ENCODE measurements at regions not wholly inside any gene's neighbourhood (a gene's known extent, or its start where the extent isn't known, plus 50 kb on each side); places are given as distances from the start of the nearest gene placed in this dataset.
"Not testable (repeated sequence)": the region's sequence is repeated elsewhere in the genome, so short reads cannot be mapped to it uniquely, and the experiment has no call there.

DNA sequence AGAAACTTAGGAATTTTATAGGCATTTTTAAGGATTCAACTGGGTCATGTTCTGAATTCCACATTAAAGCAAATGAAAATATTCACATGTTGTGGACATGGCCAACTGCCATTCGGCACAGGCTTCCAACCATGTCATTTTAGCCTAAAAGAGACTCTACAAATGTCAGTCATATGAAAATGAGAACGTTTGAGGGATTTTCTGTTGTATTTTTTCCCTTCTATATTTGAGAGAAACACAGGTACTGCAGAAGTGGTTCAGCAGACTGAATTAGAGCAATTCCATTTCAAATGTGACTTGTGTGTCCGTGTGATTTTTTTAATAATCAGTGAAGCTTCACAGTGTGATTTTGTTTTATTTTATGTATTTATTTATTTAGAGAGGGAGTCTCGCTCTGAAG lies 124.3 kb downstream of the TP53TG3F start:
- DNase-seq: not testable (repeated sequence)

- not testable (repeated sequence) for DNase-seq
These were observed 129.2 kb downstream of the TP53TG3F start for GRCh38 chr16:33588589-33588988.

GRCh38 chr16:33593344-33593743 lies 133.9 kb downstream of the TP53TG3F start:
- DNase-seq: not testable (repeated sequence)

DNA sequence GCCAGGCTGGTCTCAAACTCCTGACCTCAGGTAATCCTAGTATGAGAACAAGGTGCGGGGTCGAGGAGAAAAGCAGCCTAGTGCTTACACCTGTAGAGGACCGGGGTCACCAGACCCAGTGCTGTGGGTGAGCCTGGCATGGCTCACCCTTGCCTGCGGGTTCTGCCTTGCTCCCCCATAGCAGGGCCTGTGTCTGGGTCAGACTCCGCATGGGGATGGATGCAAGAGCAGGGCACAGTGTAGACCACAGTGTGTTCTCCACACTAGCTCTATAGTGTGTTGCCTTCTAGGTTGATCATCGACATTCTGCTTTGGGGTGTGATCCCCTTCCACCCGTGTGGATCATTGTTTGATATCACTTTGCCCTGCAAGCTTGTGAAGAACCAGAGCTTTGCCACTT lies 135.7 kb downstream of the TP53TG3F start:
- not testable (repeated sequence) for DNase-seq

GRCh38 chr16:33601029-33601428 lies 141.6 kb downstream of the TP53TG3F start:
- not testable (repeated sequence) for DNase-seq

GRCh38 chr16:33623535-33624077 lies 164.2 kb downstream of the TP53TG3F start:
- not testable (repeated sequence) for DNase-seq

DNA sequence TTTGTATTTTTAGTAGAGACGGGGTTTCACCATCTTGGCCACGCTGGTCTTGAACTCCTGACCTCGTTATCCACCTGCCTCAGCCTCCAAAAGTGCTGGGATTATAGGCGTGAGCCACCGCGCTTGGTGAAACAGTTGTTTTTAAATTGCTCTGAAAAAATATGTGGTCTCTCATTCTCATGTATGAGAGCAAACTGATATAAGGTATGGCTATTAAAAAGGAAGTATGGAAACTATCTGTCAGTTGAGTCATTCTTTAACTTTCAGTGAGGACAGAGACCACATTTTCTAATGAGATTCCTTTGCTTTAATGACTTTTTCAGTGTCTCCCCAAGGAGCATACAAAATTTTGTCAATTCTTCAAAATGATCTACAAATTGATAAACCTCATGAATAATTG lies 169.5 kb downstream of the TP53TG3F start:
- not testable (repeated sequence) for DNase-seq

- not testable (repeated sequence) for DNase-seq
These were observed 172.3 kb downstream of the TP53TG3F start for GRCh38 chr16:33631713-33632112.

- DNase-seq: not testable (repeated sequence)
These were observed 174.6 kb downstream of the TP53TG3F start for GRCh38 chr16:33634057-33634456.

DNA sequence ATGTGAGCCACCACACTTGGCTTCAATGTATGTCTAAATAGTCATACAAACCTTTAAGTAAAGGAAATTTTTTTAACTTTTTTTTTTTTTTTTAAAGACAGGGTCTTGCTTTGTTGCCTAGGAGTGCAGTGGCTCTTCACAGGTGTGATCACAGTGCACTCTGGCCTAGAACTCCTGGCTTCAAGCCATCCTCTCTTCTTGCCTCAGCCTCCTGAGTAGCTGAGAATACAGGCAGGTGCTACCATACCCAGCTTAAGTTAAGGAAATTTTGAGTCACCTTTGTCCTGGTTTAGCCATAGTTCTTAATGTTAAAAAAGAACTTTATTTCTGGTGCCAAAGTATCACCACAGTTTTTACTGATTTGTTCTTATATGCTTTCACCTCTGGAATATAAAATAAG lies 177.3 kb downstream of the TP53TG3F start:
- DNase-seq: not testable (repeated sequence)

DNA sequence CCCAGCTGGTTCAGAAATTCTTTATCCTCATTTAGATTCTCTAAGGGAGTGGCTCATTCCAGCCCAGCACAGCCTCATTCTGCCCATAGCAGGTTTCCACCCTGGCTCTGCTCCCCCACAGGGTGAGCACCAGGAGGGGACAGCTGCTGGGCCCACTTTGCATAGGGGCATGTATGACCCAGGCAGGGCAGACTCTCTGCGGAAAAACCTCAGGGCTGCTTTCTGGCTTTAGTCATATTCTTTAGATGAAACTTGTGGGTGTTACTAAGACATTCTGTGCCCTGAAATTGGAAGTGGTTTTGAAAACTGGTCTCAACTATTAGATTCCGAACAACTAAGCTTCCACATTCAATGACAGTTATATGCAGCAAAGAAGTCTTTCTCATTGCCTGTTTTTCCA lies 183.9 kb downstream of the TP53TG3F start:
- not testable (repeated sequence) for DNase-seq

DNA sequence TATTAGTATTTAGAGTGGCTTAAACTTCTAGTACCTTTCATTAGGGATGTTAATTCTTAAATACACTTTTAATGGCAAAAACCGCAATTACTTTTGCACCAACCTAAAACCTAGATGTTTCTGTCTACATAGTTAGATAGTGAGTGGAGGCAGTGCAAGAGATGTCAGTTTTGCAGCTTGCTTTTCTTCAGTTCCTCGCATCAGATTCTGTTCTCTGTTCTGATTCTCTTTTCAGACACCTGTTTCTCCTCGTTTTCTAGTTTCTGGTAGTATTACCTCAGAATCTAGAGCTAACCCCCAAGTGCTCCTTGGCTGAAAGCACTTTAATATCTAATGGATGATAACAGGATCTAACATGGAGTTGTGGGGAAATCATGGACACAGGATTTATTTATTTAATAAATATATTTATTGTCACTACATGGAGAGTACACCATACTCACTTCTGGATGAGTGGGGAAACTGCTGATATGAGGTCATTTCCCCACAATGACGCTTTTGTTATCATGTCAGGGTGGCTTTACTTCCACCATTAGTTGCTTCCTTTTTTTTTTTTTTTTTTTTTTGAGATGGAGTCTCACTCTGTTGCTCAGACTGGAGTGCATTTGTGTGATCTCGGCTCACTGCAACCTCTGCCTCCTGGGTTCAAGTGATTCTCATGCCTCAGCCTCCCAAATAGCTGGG lies 184.4 kb downstream of the TP53TG3F start:
- DNase-seq: not testable (repeated sequence)

DNA sequence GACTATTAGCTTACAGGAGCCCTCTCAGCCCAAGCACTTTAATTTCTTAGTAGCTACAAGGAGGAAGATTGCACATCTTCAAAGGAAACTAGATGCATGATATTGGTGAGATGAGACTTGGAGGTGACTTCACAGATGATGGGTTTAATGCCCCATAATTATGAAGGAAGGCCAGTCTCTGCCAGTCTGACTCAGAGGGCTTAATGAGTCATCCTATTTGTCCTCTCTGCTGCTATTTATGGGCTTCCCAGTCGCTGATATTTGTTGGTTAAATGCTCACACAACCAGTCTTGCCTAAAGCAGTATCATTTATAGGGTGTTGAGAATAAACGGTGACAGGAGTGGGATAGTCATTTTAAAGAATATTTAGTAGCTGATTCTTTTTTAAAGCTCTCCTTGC lies 187.0 kb downstream of the TP53TG3F start:
- DNase-seq: not testable (repeated sequence)

- not testable (repeated sequence) for DNase-seq
These were observed 196.3 kb downstream of the TP53TG3F start for GRCh38 chr16:33655756-33656155.

DNA sequence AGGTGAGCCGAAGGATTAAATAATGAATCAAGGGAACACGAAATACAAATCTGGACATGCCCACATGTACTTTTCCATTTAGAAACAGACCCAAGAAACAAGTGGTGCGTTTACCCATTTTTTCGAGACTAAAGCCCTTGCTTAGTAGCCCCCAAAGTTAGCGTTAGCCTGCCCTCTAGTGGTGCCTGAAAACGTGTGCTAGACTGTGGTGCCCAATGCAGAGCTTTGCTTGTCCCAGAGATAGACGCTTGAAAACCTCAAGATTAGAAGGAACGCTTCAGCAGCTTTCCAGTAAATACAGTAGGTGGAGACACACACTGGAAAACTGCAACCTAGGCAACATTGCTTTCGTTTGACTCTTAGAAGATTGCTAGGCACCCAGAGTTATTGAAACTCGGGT lies 197.0 kb downstream of the TP53TG3F start:
- DNase-seq: not testable (repeated sequence)

GRCh38 chr16:33657717-33658116 lies 198.3 kb downstream of the TP53TG3F start:
- not testable (repeated sequence) for DNase-seq

DNA sequence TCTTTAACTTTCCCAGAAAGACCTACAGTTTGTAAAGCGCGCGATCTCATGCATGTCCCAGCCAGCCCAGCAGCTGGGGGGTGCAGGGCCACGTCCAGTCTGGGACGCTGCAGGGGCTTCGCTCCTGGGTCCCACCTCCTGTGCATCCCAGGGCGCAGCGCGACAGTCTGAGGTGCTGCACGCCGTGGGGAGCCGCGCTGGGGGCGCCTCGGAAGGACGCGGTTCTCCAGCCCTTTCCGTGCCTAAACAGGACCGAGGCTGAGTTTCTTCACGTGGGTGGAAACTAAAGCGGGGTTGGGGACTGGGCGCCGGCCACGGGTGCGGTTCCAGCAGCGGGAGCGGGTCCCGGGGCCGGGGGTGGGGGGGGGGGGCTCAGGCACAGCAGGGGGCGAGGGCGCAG lies 221.4 kb downstream of the TP53TG3F start:
- DNase-seq: not testable (repeated sequence)

- not testable (repeated sequence) for DNase-seq
These were observed 240.9 kb downstream of the TP53TG3F start for GRCh38 chr16:33700320-33700719.

DNA sequence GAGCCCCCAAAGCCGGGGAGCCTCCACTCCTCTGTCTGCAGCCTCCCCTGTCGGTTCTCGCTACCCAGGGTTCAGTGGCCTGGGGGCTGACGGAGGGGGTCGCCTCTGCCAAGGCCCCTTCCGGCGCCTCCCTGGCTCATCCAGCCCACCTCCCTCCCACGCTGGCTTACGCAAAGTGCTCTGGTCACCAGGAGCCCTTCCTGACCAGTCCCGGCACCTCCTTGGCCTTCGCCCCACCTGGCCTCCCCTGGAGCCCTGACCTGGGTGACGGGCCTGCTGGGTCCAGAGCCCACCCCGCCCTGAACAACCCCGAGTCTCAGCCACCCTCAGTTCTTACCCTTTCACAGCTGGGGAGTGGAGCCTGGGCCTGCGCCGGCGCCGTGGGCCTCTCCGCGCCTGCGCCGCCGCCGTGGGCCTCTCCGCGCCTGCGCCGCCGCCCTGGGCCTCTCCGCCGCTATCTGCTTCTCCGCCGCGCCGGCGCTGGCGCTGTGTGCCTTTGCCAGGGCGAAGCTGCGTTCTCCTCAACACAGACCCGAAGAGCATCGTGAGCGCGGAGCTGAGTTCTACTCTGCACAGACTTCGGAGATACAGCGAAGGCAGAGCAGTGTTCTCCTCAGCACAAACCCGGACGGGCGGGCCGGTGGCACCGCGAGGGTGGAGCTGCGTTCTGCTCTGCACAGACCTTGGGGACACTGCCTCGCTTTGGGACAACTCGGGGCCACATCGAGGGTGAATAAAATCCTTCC lies 247.6 kb downstream of the TP53TG3F start:
- DNase-seq: not testable (repeated sequence)

- not testable (repeated sequence) for DNase-seq
These were observed 248.2 kb downstream of the TP53TG3F start for GRCh38 chr16:33707591-33707934.

DNA sequence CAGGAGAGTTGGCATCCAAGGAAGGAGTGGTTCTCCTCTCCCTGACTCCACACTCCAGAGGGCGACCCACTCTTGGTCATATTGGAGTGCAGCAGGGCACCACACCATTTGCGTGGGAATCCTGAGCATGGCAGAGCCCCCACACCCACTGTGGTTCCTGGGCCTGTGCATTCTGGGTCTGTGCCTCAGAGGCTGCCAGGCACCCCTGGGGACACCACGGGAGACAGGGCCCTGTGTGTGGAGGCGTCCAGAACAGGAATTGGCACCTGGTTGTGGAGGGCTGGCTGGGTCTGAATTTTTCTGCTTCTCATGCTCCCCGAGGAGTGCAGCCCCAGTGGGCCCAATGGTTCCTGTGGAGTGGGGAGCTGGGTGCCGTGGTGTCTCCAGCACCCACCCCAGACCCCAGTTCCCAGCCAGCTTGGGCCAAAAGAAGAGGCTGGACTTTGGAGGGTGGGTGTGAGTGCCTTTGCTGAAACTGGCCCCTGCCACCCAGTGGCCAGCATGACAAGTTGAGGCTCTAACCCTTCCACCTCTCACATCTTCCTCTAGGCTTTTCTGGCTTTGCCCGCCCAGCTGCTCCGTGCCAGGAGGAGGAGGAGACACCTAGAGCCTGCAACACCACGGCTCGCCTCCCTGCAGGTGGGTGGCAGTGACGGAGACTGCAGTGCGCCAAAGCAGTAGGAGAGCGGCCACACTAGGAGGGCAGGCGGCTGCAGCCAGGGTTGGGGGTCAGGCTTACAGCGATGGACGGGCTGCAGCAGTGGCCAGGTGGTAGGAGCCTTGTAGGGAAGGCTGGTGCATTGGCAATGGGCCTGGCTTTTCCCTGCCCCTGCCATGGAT lies 250.7 kb downstream of the TP53TG3F start:
- not testable (repeated sequence) for DNase-seq

GRCh38 chr16:33710696-33711087 lies 251.3 kb downstream of the TP53TG3F start:
- DNase-seq: not testable (repeated sequence)

- not testable (repeated sequence) for DNase-seq
These were observed 252.2 kb downstream of the TP53TG3F start for GRCh38 chr16:33711616-33712015.
